Transverse colon (tissue), 4 donors: ENCODE measurements at regions not wholly inside any gene's neighbourhood (a gene's known extent, or its start where the extent isn't known, plus 50 kb on each side); places are given as distances from the start of the nearest gene placed in this dataset.

Source experiments
- EP300 ChIP-seq: sonication (generic); formaldehyde crosslinking; IDR thresholded peaks from one replicate; pipeline ENCODE4 v1.6.1; 2017; ENCODE audit warnings: antibody characterized with exemption, low read depth
- POLR2A ChIP-seq: fragments of 450-650 bp; IDR thresholded peaks from one replicate; pipeline ENCODE4 v1.6.1; 2016; ENCODE audit warnings: antibody characterized with exemption, mild to moderate bottlenecking, moderate library complexity
- POLR2AphosphoS5 ChIP-seq, 3 donors: sonication (generic); formaldehyde crosslinking; IDR thresholded peaks; one replicate each; pipeline ENCODE4 v1.6.1; 2016; ENCODE audit warnings: antibody characterized with exemption in 3 of 3
- TF ChIP-seq, protein P1 (sequence below), 5 experiments: fragments of 200-600 bp in 3 of 5; fragments of 450-650 bp in 2 of 5; sonication (generic) in 3 of 5; IDR thresholded peaks; 1 replicate in 2 of 5; 2 replicates in 3 of 5; pipeline ENCODE4 v1.5.1; 2016 to 2017; ENCODE audit warnings: antibody characterized with exemption in 5 of 5, inconsistent platforms in 3 of 5, mild to moderate bottlenecking in 2 of 5, moderate library complexity in 1 of 5

DNA sequence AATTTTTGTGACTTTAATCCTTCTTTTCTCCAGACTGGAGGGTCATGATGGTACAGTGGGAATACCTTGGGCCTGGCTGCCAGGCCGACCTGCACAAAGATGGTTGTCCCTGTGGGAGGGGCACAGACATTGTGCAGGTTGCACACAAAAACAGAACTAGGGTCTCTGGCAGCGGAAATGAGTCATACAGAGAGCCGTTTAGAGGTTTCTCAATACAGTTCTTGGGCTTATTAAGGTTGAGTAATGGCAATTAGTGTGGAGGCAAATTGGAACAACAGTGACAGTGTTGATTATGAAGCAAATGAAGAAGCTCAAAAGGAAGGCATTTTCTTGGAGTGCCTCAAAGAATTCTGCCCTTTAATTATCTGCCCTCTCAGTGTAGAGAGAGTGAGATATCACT, 173.6 kb downstream of the TENT4A start:
- TF ChIP-seq, protein P1, sequence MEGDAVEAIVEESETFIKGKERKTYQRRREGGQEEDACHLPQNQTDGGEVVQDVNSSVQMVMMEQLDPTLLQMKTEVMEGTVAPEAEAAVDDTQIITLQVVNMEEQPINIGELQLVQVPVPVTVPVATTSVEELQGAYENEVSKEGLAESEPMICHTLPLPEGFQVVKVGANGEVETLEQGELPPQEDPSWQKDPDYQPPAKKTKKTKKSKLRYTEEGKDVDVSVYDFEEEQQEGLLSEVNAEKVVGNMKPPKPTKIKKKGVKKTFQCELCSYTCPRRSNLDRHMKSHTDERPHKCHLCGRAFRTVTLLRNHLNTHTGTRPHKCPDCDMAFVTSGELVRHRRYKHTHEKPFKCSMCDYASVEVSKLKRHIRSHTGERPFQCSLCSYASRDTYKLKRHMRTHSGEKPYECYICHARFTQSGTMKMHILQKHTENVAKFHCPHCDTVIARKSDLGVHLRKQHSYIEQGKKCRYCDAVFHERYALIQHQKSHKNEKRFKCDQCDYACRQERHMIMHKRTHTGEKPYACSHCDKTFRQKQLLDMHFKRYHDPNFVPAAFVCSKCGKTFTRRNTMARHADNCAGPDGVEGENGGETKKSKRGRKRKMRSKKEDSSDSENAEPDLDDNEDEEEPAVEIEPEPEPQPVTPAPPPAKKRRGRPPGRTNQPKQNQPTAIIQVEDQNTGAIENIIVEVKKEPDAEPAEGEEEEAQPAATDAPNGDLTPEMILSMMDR (IDR thresholded peaks at IDR 0.05): no peak
- TF ChIP-seq POLR2A (no peak), POLR2AphosphoS5 (IDR thresholded peaks at IDR 0.05) (no peak), EP300 (no peak)
